ENCODE measurements at regions not wholly inside any gene's neighbourhood (a gene's known extent, or its start where the extent isn't known, plus 50 kb on each side); places are given as distances from the start of the nearest gene placed in this dataset.

- TF ChIP-seq, protein P1, sequence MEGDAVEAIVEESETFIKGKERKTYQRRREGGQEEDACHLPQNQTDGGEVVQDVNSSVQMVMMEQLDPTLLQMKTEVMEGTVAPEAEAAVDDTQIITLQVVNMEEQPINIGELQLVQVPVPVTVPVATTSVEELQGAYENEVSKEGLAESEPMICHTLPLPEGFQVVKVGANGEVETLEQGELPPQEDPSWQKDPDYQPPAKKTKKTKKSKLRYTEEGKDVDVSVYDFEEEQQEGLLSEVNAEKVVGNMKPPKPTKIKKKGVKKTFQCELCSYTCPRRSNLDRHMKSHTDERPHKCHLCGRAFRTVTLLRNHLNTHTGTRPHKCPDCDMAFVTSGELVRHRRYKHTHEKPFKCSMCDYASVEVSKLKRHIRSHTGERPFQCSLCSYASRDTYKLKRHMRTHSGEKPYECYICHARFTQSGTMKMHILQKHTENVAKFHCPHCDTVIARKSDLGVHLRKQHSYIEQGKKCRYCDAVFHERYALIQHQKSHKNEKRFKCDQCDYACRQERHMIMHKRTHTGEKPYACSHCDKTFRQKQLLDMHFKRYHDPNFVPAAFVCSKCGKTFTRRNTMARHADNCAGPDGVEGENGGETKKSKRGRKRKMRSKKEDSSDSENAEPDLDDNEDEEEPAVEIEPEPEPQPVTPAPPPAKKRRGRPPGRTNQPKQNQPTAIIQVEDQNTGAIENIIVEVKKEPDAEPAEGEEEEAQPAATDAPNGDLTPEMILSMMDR (IDR thresholded peaks at IDR 0.05 in 2 of 3, conservative IDR thresholded peaks at IDR 0.05 in 1 of 3; ENCODE audit: insufficient read depth in 2 of 3, low read depth in 1 of 3, low read length in 3 of 3): no peak
- TF ChIP-seq CCNT2 (IDR thresholded peaks at IDR 0.05; ENCODE audit: borderline replicate concordance, extremely low read depth, insufficient read length, low read depth, low read length) (no peak), U2AF1 (optimal IDR thresholded peaks at IDR 0.05; ENCODE audit: low read depth, low read length) (no peak), TAF1 (IDR thresholded peaks at IDR 0.05; ENCODE audit: control insufficient read depth, extremely low read depth, insufficient read depth, low read length, severe bottlenecking) (no peak)
Observed at GRCh38 chr2:8193686-8194615, 487.9 kb upstream of the ID2 start.

Data from K562 (cell line).